Central memory CD8-positive, alpha-beta T cell (primary cell): ENCODE measurements at regions not wholly inside any gene's neighbourhood (a gene's known extent, or its start where the extent isn't known, plus 50 kb on each side); places are given as distances from the start of the nearest gene placed in this dataset.

Source experiments
- ATAC-seq: fragments of 150-1000 bp; cut with Tn5 transposase; replicated peaks from 2 replicates; pipeline ENCODE4 v1.10.0; 2022; ENCODE audit warnings: mild to moderate bottlenecking, moderate FRiP score, moderate number of reproducible peaks; ENCODE audit not compliant: poor library complexity, severe bottlenecking; ENCODE audit errors: extremely low read depth
- DNase-seq, 2 donors: peaks; one replicate each; pipeline ENCODE4 v3.0.0; 2021; ENCODE audit warnings: low spot score in 2 of 2
- H3K27ac Mint-ChIP-seq: one replicate; pipeline ENCODE4 v1.8.0; 2022; ENCODE audit warnings: low read depth, mild to moderate bottlenecking, moderate library complexity, mixed read lengths
- H3K27me3 Mint-ChIP-seq: one replicate; pipeline ENCODE4 v1.8.0; 2022; ENCODE audit warnings: mixed read lengths
- H3K36me3 Mint-ChIP-seq: one replicate; pipeline ENCODE4 v1.8.0; 2022; ENCODE audit warnings: mild to moderate bottlenecking, moderate library complexity, mixed read lengths; ENCODE audit not compliant: insufficient read depth
- H3K4me1 Mint-ChIP-seq: one replicate; pipeline ENCODE4 v1.8.0; 2022; ENCODE audit warnings: mixed read lengths
- H3K4me3 Mint-ChIP-seq: one replicate; pipeline ENCODE4 v1.8.0; 2022; ENCODE audit warnings: mild to moderate bottlenecking, moderate library complexity, mixed read lengths
- H3K9me3 Mint-ChIP-seq: one replicate; pipeline ENCODE4 v1.8.0; 2022; ENCODE audit warnings: mixed read lengths

GRCh38 chr4:124389591-124389990 lies 322.9 kb downstream of the ANKRD50 start:
- Mint-ChIP-seq H3K27me3 (no peaks in the 10 kb centered on the region), H3K4me3 (no peak overlapping the region), H3K27ac (no peak overlapping the region), H3K4me1 (no peaks in the 10 kb centered on the region), H3K9me3 (peaks cover 4% of the 10 kb centered on the region), H3K36me3 (peaks cover under 1% of the 10 kb centered on the region)
- DNase-seq, result no peak
- ATAC-seq, result no peak

- no peak overlapping the region for H3K4me3 Mint-ChIP-seq
- no peaks in the 10 kb centered on the region for H3K4me1 Mint-ChIP-seq
- H3K36me3 Mint-ChIP-seq, result peaks cover 2% of the 10 kb centered on the region
- DNase-seq, result no peak
- no peak for ATAC-seq
- no peak overlapping the region for H3K27ac Mint-ChIP-seq
- H3K9me3 Mint-ChIP-seq, result peaks cover 6% of the 10 kb centered on the region
- no peaks in the 10 kb centered on the region for H3K27me3 Mint-ChIP-seq
Observed at GRCh38 chr4:124390861-124391260, 321.7 kb downstream of the ANKRD50 start.

- DNase-seq (no peak), ATAC-seq (no peak)
- Mint-ChIP-seq H3K4me3 (no peak overlapping the region), H3K27me3 (no peaks in the 10 kb centered on the region), H3K9me3 (peaks cover 6% of the 10 kb centered on the region), H3K27ac (no peak overlapping the region), H3K4me1 (no peaks in the 10 kb centered on the region), H3K36me3 (peaks cover 2% of the 10 kb centered on the region)
Observed at GRCh38 chr4:124396333-124396732, 316.2 kb downstream of the ANKRD50 start.

- Mint-ChIP-seq H3K27ac (no peak overlapping the region), H3K36me3 (no peaks in the 10 kb centered on the region), H3K9me3 (peaks cover 15% of the 10 kb centered on the region), H3K27me3 (no peaks in the 10 kb centered on the region), H3K4me3 (no peak overlapping the region), H3K4me1 (no peaks in the 10 kb centered on the region)
- DNase-seq, result no peak
- ATAC-seq, result no peak
Observed at GRCh38 chr4:124401606-124402005, 310.9 kb downstream of the ANKRD50 start.

GRCh38 chr4:124409044-124409443 lies 303.5 kb downstream of the ANKRD50 start:
- no peaks in the 10 kb centered on the region for H3K36me3 Mint-ChIP-seq
- no peaks in the 10 kb centered on the region for H3K27me3 Mint-ChIP-seq
- DNase-seq, result no peak
- H3K4me1 Mint-ChIP-seq, result no peaks in the 10 kb centered on the region
- peaks cover 23% of the 10 kb centered on the region for H3K9me3 Mint-ChIP-seq
- H3K27ac Mint-ChIP-seq, result no peak overlapping the region
- ATAC-seq, result no peak
- no peak overlapping the region for H3K4me3 Mint-ChIP-seq

- DNase-seq (no peak), ATAC-seq (no peak)
- H3K4me3 Mint-ChIP-seq, result no peak overlapping the region
- H3K27me3 Mint-ChIP-seq, result no peaks in the 10 kb centered on the region
- H3K9me3 Mint-ChIP-seq, result peaks cover 13% of the 10 kb centered on the region
- H3K4me1 Mint-ChIP-seq, result no peaks in the 10 kb centered on the region
- no peaks in the 10 kb centered on the region for H3K36me3 Mint-ChIP-seq
- H3K27ac Mint-ChIP-seq, result no peak overlapping the region
Observed at GRCh38 chr4:124414276-124415040, 298.1 kb downstream of the ANKRD50 start.

DNA sequence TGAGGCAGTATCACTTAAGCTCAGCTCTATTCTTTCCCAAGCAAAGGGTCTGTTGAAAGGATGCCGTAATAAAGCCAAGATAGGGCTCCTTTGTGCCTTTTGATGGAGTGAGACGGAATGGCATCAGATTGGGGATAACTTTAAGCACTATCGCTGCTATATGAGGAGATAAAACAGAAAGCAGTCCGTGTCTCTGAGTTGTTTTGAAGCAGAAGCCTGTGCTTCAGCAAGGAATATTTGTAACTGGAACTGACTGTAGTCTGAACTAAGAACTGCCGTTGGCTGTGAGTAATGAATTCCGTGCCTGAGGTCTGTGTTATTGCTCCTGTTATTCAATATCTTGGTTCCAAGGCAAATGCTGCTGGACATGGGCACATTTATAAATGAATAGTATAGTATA lies 297.4 kb downstream of the ANKRD50 start:
- ATAC-seq, result no peak
- H3K9me3 Mint-ChIP-seq, result peaks cover 13% of the 10 kb centered on the region
- H3K27me3 Mint-ChIP-seq, result no peaks in the 10 kb centered on the region
- no peak overlapping the region for H3K4me3 Mint-ChIP-seq
- H3K4me1 Mint-ChIP-seq, result no peaks in the 10 kb centered on the region
- no peak overlapping the region for H3K27ac Mint-ChIP-seq
- DNase-seq, result no peak
- no peaks in the 10 kb centered on the region for H3K36me3 Mint-ChIP-seq

DNA sequence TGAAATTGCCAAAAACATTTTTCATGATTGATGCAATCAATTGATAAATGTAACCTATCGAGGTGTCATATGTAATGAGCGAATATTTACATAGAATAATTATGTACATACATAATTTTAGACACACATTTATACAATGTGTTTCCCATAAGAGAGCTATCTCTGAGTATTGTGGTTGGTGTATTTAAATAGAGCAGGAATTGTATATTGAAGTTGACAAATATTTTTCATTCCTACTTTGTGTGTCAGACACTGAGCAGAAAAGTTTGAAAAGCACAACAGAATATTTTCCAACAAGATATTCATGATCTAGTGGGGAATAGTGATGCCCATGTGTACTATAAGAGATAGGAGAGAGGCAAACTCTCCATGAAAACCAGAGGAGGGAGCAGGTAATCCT lies 295.2 kb downstream of the ANKRD50 start:
- ATAC-seq, result no peak

DNA sequence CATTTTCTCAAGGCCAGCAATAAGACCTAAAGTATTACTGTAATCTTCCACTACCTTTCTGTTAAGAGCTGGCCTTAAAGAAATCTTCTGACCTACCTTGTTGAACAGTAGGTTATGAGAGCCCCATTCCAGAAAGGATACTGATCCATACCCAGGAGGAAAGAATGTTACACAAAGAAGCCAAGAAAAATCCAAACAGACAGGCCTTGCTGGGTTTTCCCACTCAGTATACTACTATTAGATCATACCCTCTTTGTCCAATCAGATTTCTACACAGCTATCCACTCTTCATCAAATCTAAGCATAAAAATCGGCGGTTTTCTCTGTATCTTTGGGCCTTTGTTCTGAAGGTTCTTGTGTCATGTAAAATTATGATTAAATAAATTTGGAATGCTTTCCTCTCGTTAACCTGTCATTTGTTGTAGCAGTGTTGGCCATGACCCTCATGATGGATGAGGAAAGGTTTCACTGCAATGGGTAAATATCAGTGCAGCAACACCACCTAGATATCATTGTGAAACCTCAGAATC lies 292.3 kb downstream of the ANKRD50 start:
- Mint-ChIP-seq H3K4me3 (no peak overlapping the region), H3K27me3 (no peaks in the 10 kb centered on the region), H3K4me1 (no peaks in the 10 kb centered on the region), H3K27ac (no peak overlapping the region), H3K9me3 (peaks cover 16% of the 10 kb centered on the region), H3K36me3 (no peaks in the 10 kb centered on the region)
- ATAC-seq (no peak), DNase-seq (no peak)

More for the DNA sequence above, 295.2 kb downstream of the ANKRD50 start:
- no peak overlapping the region for H3K27ac Mint-ChIP-seq
- H3K4me3 Mint-ChIP-seq, result no peak overlapping the region
- no peaks in the 10 kb centered on the region for H3K27me3 Mint-ChIP-seq
- no peaks in the 10 kb centered on the region for H3K36me3 Mint-ChIP-seq
- no peaks in the 10 kb centered on the region for H3K4me1 Mint-ChIP-seq
- DNase-seq, result no peak
- H3K9me3 Mint-ChIP-seq, result peaks cover 19% of the 10 kb centered on the region

GRCh38 chr4:124423160-124423559 lies 289.4 kb downstream of the ANKRD50 start:
- Mint-ChIP-seq H3K27ac (no peak overlapping the region), H3K36me3 (no peaks in the 10 kb centered on the region), H3K4me3 (no peak overlapping the region), H3K4me1 (no peaks in the 10 kb centered on the region), H3K27me3 (no peaks in the 10 kb centered on the region), H3K9me3 (peaks cover 24% of the 10 kb centered on the region)
- ATAC-seq (no peak), DNase-seq (no peak)

- Mint-ChIP-seq H3K4me3 (no peak overlapping the region), H3K27me3 (no peaks in the 10 kb centered on the region), H3K9me3 (peaks cover 32% of the 10 kb centered on the region), H3K36me3 (peaks cover 2% of the 10 kb centered on the region), H3K4me1 (no peaks in the 10 kb centered on the region), H3K27ac (no peak overlapping the region)
- DNase-seq (no peak), ATAC-seq (no peak)
Observed at GRCh38 chr4:124426279-124426678, 286.3 kb downstream of the ANKRD50 start.

GRCh38 chr4:124427095-124427767 lies 285.3 kb downstream of the ANKRD50 start:
- Mint-ChIP-seq H3K9me3 (peaks cover 27% of the 10 kb centered on the region), H3K27me3 (no peaks in the 10 kb centered on the region), H3K36me3 (peaks cover 2% of the 10 kb centered on the region)

GRCh38 chr4:124428648-124429047 lies 283.9 kb downstream of the ANKRD50 start:
- peaks cover 21% of the 10 kb centered on the region for H3K9me3 Mint-ChIP-seq
- ATAC-seq (no peak), DNase-seq (no peak)
- H3K4me3 Mint-ChIP-seq, result no peak overlapping the region
- H3K27me3 Mint-ChIP-seq, result no peaks in the 10 kb centered on the region
- no peak overlapping the region for H3K27ac Mint-ChIP-seq
- peaks cover 2% of the 10 kb centered on the region for H3K36me3 Mint-ChIP-seq
- no peaks in the 10 kb centered on the region for H3K4me1 Mint-ChIP-seq

More at GRCh38 chr4:124427095-124427767, 285.3 kb downstream of the ANKRD50 start:
- Mint-ChIP-seq H3K4me1 (no peaks in the 10 kb centered on the region), H3K27ac (no peak overlapping the region), H3K4me3 (no peak overlapping the region)
- ATAC-seq, result no peak
- no peak for DNase-seq
